Prostate gland (tissue), 2 donors: ENCODE measurements at regions not wholly inside any gene's neighbourhood (a gene's known extent, or its start where the extent isn't known, plus 50 kb on each side); places are given as distances from the start of the nearest gene placed in this dataset.

Source experiments
- DNase-seq: peaks from one replicate; pipeline ENCODE4 v3.0.0-alpha.2; 2019; ENCODE audit warnings: low spot score
- H3K27ac ChIP-seq, 2 donors: fragments of 200-600 bp; sonication (generic); 2 replicates each; pipeline ENCODE4 v1.5.1; 2017 to 2019
- H3K27me3 ChIP-seq: fragments of 200-600 bp; sonication (generic); replicated peaks from 2 replicates; pipeline ENCODE4 v1.5.1; 2019; ENCODE audit not compliant: insufficient read depth
- H3K36me3 ChIP-seq, 2 donors: fragments of 200-600 bp; sonication (generic); 1 replicate in 1 of 2; 2 replicates in 1 of 2; pipeline versions ENCODE4 v1.5.1 to v1.8.1; 2017 to 2019
- H3K4me1 ChIP-seq: fragments of 200-600 bp; sonication (generic); replicated peaks from 2 replicates; pipeline ENCODE4 v1.5.1; 2019
- H3K4me3 ChIP-seq, 2 donors: fragments of 200-600 bp; sonication (generic); 2 replicates each; pipeline ENCODE4 v1.5.1; 2017 to 2019
- H3K9me3 ChIP-seq: fragments of 200-600 bp; sonication (generic); 2 replicates; pipeline ENCODE4 v1.5.1; 2017
- CTCF ChIP-seq, 4 experiments: fragments of 200-600 bp in 2 of 4; fragments of 450-650 bp in 2 of 4; sonication (generic) in 2 of 4; IDR thresholded peaks; 1 replicate in 3 of 4; 2 replicates in 1 of 4; pipeline ENCODE4 v1.5.1; 2016 to 2019; ENCODE audit warnings: antibody characterized with exemption in 4 of 4, mild to moderate bottlenecking in 2 of 4, moderate library complexity in 2 of 4
- POLR2A ChIP-seq: fragments of 450-650 bp; IDR thresholded peaks from one replicate; pipeline ENCODE4 v1.6.1; 2016; ENCODE audit warnings: antibody characterized with exemption, mild to moderate bottlenecking
- POLR2AphosphoS5 ChIP-seq: sonication (generic); formaldehyde crosslinking; IDR thresholded peaks from one replicate; pipeline ENCODE4 v1.6.1; 2017; ENCODE audit warnings: antibody characterized with exemption
- WGBS: methylation state at CpG from one replicate; pipeline ENCODE4 v1.1.5; 2018; 5-methylcytosine and 5-hydroxymethylcytosine counted together
- intact Hi-C: fragments of 100-400 bp; cut with DNase I; formaldehyde crosslinking; loops from one replicate; pipeline ENCODE4 v1.14.2; 2022

GRCh38 chr5:125189531-125189941, 443.1 kb upstream of the ZNF608 start:
- TF ChIP-seq POLR2AphosphoS5 (no peak), POLR2A (no peak), CTCF (IDR thresholded peaks at IDR 0.05) (no peak)
- 93% methylated on average over 1 of the region's 1 CpG for WGBS

GRCh38 chr5:125190232-125191087, 444.0 kb upstream of the ZNF608 start:
- intact Hi-C loops: no loop called here
- Histone ChIP-seq H3K27ac (no peak overlapping the region), H3K27me3 (no peaks in the 10 kb centered on the region), H3K4me3 (no peak overlapping the region), H3K36me3 (no peaks in the 10 kb centered on the region), H3K4me1 (no peaks in the 10 kb centered on the region), H3K9me3 (no peaks in the 10 kb centered on the region)
- DNase-seq: no peak
- no peak for TF ChIP-seq POLR2A
- TF ChIP-seq POLR2AphosphoS5: no peak
- TF ChIP-seq CTCF (IDR thresholded peaks at IDR 0.05): no peak
- 54% methylated on average over 9 of the region's 9 CpGs for WGBS

More at GRCh38 chr5:125189531-125189941, 443.1 kb upstream of the ZNF608 start:
- Histone ChIP-seq H3K9me3 (no peaks in the 10 kb centered on the region), H3K27me3 (no peaks in the 10 kb centered on the region), H3K36me3 (no peaks in the 10 kb centered on the region), H3K4me3 (no peak overlapping the region), H3K27ac (no peak overlapping the region), H3K4me1 (no peaks in the 10 kb centered on the region)
- DNase-seq: no peak
- intact Hi-C loops: no loop called here

GRCh38 chr5:125194883-125195282, 448.4 kb upstream of the ZNF608 start:
- H3K27me3 ChIP-seq: no peaks in the 10 kb centered on the region
- TF ChIP-seq POLR2AphosphoS5 (no peak), CTCF (IDR thresholded peaks at IDR 0.05) (no peak), POLR2A (no peak)
- H3K27ac ChIP-seq: no peak overlapping the region
- no peaks in the 10 kb centered on the region for H3K4me1 ChIP-seq
- H3K9me3 ChIP-seq: no peaks in the 10 kb centered on the region
- H3K4me3 ChIP-seq: no peak overlapping the region
- DNase-seq: no peak
- no peaks in the 10 kb centered on the region for H3K36me3 ChIP-seq
- intact Hi-C loops: no loop called here
- WGBS: 96% methylated on average over 6 of the region's 6 CpGs

GRCh38 chr5:125196481-125197111, 450.2 kb upstream of the ZNF608 start:
- intact Hi-C loops: no loop called here
- no peaks in the 10 kb centered on the region for H3K9me3 ChIP-seq
- no peak overlapping the region for H3K27ac ChIP-seq
- WGBS: 56% methylated on average over 13 of the region's 13 CpGs
- DNase-seq: no peak
- no peaks in the 10 kb centered on the region for H3K36me3 ChIP-seq
- TF ChIP-seq CTCF (IDR thresholded peaks at IDR 0.05) (no peak), POLR2AphosphoS5 (no peak), POLR2A (no peak)
- no peaks in the 10 kb centered on the region for H3K27me3 ChIP-seq
- no peak overlapping the region for H3K4me3 ChIP-seq
- no peaks in the 10 kb centered on the region for H3K4me1 ChIP-seq
